Spleen (tissue), 11 donors: ENCODE measurements at regions not wholly inside any gene's neighbourhood (a gene's known extent, or its start where the extent isn't known, plus 50 kb on each side); places are given as distances from the start of the nearest gene placed in this dataset.

Source experiments
- DNase-seq: peaks from one replicate; pipeline ENCODE4 v3.0.0-alpha.2; 2020
- H3K27ac ChIP-seq, 8 donors: fragments of 200-600 bp; sonication (generic) in 7 of 8; 1 replicate in 4 of 8; 2 replicates in 4 of 8; pipeline versions ENCODE4 v1.5.0 to v1.8.0; 2016 to 2021; ENCODE audit warnings: inconsistent platforms in 4 of 8, mild to moderate bottlenecking in 4 of 8, moderate library complexity in 1 of 8
- H3K27me3 ChIP-seq, 7 donors: fragments of 200-600 bp; sonication (generic) in 6 of 7; replicated peaks in 1 of 7; 1 replicate in 4 of 7; 2 replicates in 3 of 7; pipeline versions ENCODE4 v1.5.0 to v1.8.0; 2016 to 2021; ENCODE audit warnings: inconsistent platforms in 3 of 7, mild to moderate bottlenecking in 1 of 7
- H3K36me3 ChIP-seq, 6 donors: fragments of 200-600 bp; sonication (generic) in 5 of 6; 1 replicate in 4 of 6; 2 replicates in 2 of 6; pipeline versions ENCODE4 v1.5.0 to v1.8.0; 2016 to 2021; ENCODE audit warnings: inconsistent platforms in 2 of 6
- H3K4me1 ChIP-seq, 6 donors: fragments of 200-600 bp; sonication (generic) in 5 of 6; 1 replicate in 3 of 6; 2 replicates in 3 of 6; pipeline versions ENCODE4 v1.5.0 to v1.8.0; 2016 to 2021; ENCODE audit warnings: inconsistent platforms in 3 of 6
- H3K4me3 ChIP-seq, 8 donors: fragments of 200-600 bp; sonication (generic) in 7 of 8; 1 replicate in 4 of 8; 2 replicates in 4 of 8; pipeline versions ENCODE4 v1.5.0 to v1.8.0; 2016 to 2021; ENCODE audit warnings: inconsistent platforms in 4 of 8, mild to moderate bottlenecking in 4 of 8, moderate library complexity in 2 of 8
- H3K9me3 ChIP-seq, 8 donors: fragments of 200-600 bp; sonication (generic) in 7 of 8; 1 replicate in 4 of 8; 2 replicates in 4 of 8; pipeline versions ENCODE4 v1.5.0 to v1.8.0; 2016 to 2021; ENCODE audit warnings: inconsistent platforms in 4 of 8
- CTCF ChIP-seq, 11 experiments: fragments of 200-600 bp in 7 of 11; fragments of 450-650 bp in 4 of 11; sonication (generic) in 4 of 11; IDR thresholded peaks in 8 of 11; conservative IDR thresholded peaks in 3 of 11; 1 replicate in 7 of 11; 2 replicates in 4 of 11; pipeline versions ENCODE4 v1.4.0 to v1.8.0; 2016 to 2021; ENCODE audit warnings: antibody characterized with exemption in 11 of 11, inconsistent platforms in 4 of 11, mild to moderate bottlenecking in 1 of 11
- POLR2A ChIP-seq, 3 donors: fragments of 450-650 bp; IDR thresholded peaks; one replicate each; pipeline ENCODE4 v1.5.1; 2017; ENCODE audit warnings: antibody characterized with exemption in 3 of 3, mild to moderate bottlenecking in 1 of 3
- POLR2AphosphoS5 ChIP-seq, 3 donors: sonication (generic); formaldehyde crosslinking; IDR thresholded peaks; one replicate each; pipeline ENCODE4 v1.5.1; 2017; ENCODE audit warnings: antibody characterized with exemption in 3 of 3
- WGBS, 5 donors: extraction: QIAGEN DNeasy Blood & Tissue Kit in 3 of 5; methylation state at CpG; one replicate each; pipeline versions ENCODE4 v1.1.5 to v1.1.7; 2013 to 2018; 5-methylcytosine and 5-hydroxymethylcytosine counted together
- intact Hi-C: fragments of 100-400 bp; cut with DNase I; formaldehyde crosslinking; loops from one replicate; pipeline ENCODE4 v1.15.0; 2023; ENCODE audit warnings: low total_unique reads
- donor health status: healthy with polysubstance abuse.
- donor health status: DM: no; HTN: no; CAD: no; lungs with moderate emphysema.
- donor health status: DM: no; HTN: no; CAD: no.
- donor health status: Bipolar disorder and iron deficiency.
- donor health status: healthy.
- donor health status: DM: no; HTN: no; CAD: no.
- donor health status: DM: yes; HTN: yes; CAD: no.

DNA sequence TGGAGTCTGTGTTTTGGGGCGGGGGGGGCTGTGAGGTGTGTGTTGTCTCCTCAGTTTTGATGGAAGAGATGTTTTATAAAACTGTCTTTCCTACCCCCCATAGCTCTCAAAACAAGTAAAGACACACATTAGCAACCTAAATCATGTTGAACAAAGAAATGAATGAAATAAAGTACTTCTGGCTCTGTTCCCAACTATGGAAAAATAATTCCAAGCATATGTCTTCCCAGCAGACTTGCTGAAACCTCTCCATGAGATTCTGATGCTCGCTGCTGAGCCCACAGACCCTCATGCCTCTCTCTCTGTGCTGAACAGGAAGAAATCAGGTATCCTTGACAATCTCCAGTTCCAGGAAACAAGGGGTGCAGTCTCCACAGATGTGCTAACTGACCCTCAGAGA is 226.7 kb upstream of the KLHL29 start:
- Histone ChIP-seq H3K9me3 (no peaks in the 10 kb centered on the region), H3K4me1 (no peaks in the 10 kb centered on the region), H3K4me3 (no peak overlapping the region), H3K27me3 (no peaks in the 10 kb centered on the region), H3K36me3 (no peaks in the 10 kb centered on the region), H3K27ac (no peak overlapping the region)
- no peak for DNase-seq
- WGBS, 5 donors = 40 to 72% (median 61%) methylated on average over 2 of the region's 2 CpGs
- no peak for TF ChIP-seq CTCF (IDR thresholded peaks at IDR 0.05 in 8 of 11, conservative IDR thresholded peaks at IDR 0.05 in 3 of 11)
- TF ChIP-seq POLR2A (IDR thresholded peaks at IDR 0.05) = no peak
- no peak for TF ChIP-seq POLR2AphosphoS5 (IDR thresholded peaks at IDR 0.05)
- intact Hi-C loops = no loop called here

GRCh38 chr2:23159746-23160405 is 225.1 kb upstream of the KLHL29 start:
- no peak for TF ChIP-seq CTCF (IDR thresholded peaks at IDR 0.05 in 8 of 11, conservative IDR thresholded peaks at IDR 0.05 in 3 of 11)
- no peak for TF ChIP-seq POLR2A (IDR thresholded peaks at IDR 0.05)
- no peak for TF ChIP-seq POLR2AphosphoS5 (IDR thresholded peaks at IDR 0.05)
- Histone ChIP-seq H3K27ac (no peak overlapping the region), H3K36me3 (no peaks in the 10 kb centered on the region), H3K4me1 (no peaks in the 10 kb centered on the region), H3K9me3 (no peaks in the 10 kb centered on the region), H3K4me3 (no peak overlapping the region), H3K27me3 (peaks cover 0 to 5% (median 0%) of the 10 kb centered on the region in 7 donors)
- WGBS, 5 donors = 62 to 73% (median 68%) methylated on average over 5 of the region's 5 CpGs
- DNase-seq = no peak
- intact Hi-C loops = no loop called here

DNA sequence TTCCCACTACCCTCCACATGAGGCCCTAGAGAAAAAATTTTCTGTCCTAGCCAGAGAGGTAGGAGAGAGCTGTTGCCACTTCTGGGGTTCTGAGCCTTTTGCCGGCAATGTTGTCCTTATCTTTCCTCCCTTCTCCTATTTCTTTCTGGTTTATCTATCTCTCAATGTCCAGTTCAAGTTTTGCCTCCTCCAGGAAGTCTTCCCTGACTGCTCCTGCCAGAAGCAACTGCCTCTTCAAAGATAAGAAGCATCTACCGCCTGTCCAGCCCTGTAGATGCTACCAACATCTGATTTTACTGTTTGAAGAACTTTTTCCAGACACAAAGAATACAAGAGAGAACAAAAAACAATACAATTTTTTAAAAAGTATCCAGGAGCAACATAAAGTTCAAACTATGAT is 220.8 kb upstream of the KLHL29 start:
- WGBS, 5 donors = 70 to 80% (median 76%) methylated on average over 2 of the region's 2 CpGs
- no peak overlapping the region for H3K4me3 ChIP-seq
- no peaks in the 10 kb centered on the region for H3K36me3 ChIP-seq
- intact Hi-C loops = no loop called here
- H3K27me3 ChIP-seq = peaks cover 0 to 8% (median 0%) of the 10 kb centered on the region in 7 donors
- no peak for DNase-seq
- TF ChIP-seq CTCF (IDR thresholded peaks at IDR 0.05 in 8 of 11, conservative IDR thresholded peaks at IDR 0.05 in 3 of 11) (no peak), POLR2AphosphoS5 (IDR thresholded peaks at IDR 0.05) (no peak), POLR2A (IDR thresholded peaks at IDR 0.05) (no peak)
- no peaks in the 10 kb centered on the region for H3K9me3 ChIP-seq
- no peak overlapping the region for H3K27ac ChIP-seq
- no peaks in the 10 kb centered on the region for H3K4me1 ChIP-seq

DNA sequence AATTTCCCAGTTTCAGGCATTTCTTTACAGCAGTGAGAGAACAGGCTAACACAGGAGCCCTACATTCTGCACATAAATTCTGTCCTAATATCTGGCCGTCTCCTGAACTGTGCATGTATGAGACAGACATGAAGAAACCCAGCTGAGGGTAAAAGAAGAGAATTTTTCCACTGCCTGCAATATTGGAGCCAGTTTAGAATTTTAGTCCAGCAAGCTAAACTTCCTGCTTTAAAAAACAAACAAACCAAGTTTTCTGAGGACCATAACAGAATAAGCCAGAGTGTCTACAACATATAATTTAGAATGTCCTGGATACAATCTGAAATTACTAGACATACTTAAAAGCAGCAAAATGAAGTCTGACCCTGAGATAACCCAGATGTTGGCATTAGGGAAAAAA is 215.1 kb upstream of the KLHL29 start:
- intact Hi-C loops = no loop called here
- Histone ChIP-seq H3K4me3 (no peak overlapping the region), H3K36me3 (no peaks in the 10 kb centered on the region), H3K4me1 (no peaks in the 10 kb centered on the region), H3K27me3 (peaks cover 0 to 3% (median 0%) of the 10 kb centered on the region in 7 donors), H3K9me3 (peaks cover 0 to 11% (median 0%) of the 10 kb centered on the region in 8 donors), H3K27ac (no peak overlapping the region)
- no peak for DNase-seq
- TF ChIP-seq POLR2A (IDR thresholded peaks at IDR 0.05) (no peak), POLR2AphosphoS5 (IDR thresholded peaks at IDR 0.05) (no peak), CTCF (IDR thresholded peaks at IDR 0.05 in 8 of 11, conservative IDR thresholded peaks at IDR 0.05 in 3 of 11) (no peak)
- WGBS, 5 donors = 63 to 85% (median 74%) methylated on average over 1 of the region's 1 CpG
